HepG2 (cell line): ENCODE measurements at regions not wholly inside any gene's neighbourhood (a gene's known extent, or its start where the extent isn't known, plus 50 kb on each side); places are given as distances from the start of the nearest gene placed in this dataset.

Experiments
- ATAC-seq: fragments of 200-7000 bp; cut with Tn5 transposase; 3 replicates; pipeline ENCODE4 v1.9.1; 2020; ENCODE audit warnings: mild to moderate bottlenecking, moderate library complexity
- BruUV-seq: library from RNA; stranded (reverse); fragments of 400-500 nt; replicated peaks from 2 replicates; lab custom pipeline; 2021; lab: Mats Ljungman, UMichigan
- CTCF ChIA-PET: fragments of 300-600 bp; formaldehyde crosslinking; extraction: SDS; loops from one replicate; lab custom pipeline; 2021; ENCODE audit warnings: low total read pairs, inconsistent platforms, low intra/inter-chr PET ratio; lab: Yijun Ruan, JAX
- POLR2A ChIA-PET: fragments of 350-600 bp; sonication (Branson Sonifier 250); formaldehyde crosslinking; loops from one replicate; lab custom pipeline; 2020; ENCODE audit warnings: antibody characterized with exemption, inconsistent platforms; lab: Yijun Ruan, JAX
- DNase-seq: peaks from one replicate; pipeline ENCODE4 v3.0.0-alpha.2; 2015; ENCODE audit warnings: low spot score
- FAIRE-seq: peaks from 3 replicates; lab custom pipeline; 2011; peaks lifted over from hg19 to GRCh38; lab: Jason Lieb, UNC
- H2AFZ ChIP-seq: one replicate; pipeline ENCODE4 v1.6.1; 2011; ENCODE audit warnings: low read length, inconsistent platforms
- H3K27ac ChIP-seq: fragments of 300-600 bp; 3 replicates; pipeline ENCODE4 v1.8.0; 2011; ENCODE audit warnings: mixed run types, mild to moderate bottlenecking, mixed read lengths, low read length, inconsistent platforms; ENCODE audit not compliant: insufficient read depth; ENCODE audit errors: extremely low read length
- H3K27me3 ChIP-seq, 2 experiments: fragments of 200-600 bp in 1 of 2; 2 replicates in 1 of 2; 3 replicates in 1 of 2; pipeline versions ENCODE4 v1.6.0 to v1.8.0; 2011; ENCODE audit warnings: low read length in 2 of 2, mild to moderate bottlenecking in 2 of 2, moderate library complexity in 2 of 2, inconsistent platforms in 1 of 2; ENCODE audit not compliant: insufficient read depth in 2 of 2, control insufficient read depth in 1 of 2
- H3K36me3 ChIP-seq, 2 experiments: fragments of 200-600 bp in 1 of 2; replicated peaks in 1 of 2; 2 replicates in 1 of 2; 3 replicates in 1 of 2; pipeline versions ENCODE4 v1.5.1 to v1.8.0; 2011; ENCODE audit warnings: low read length in 2 of 2, inconsistent platforms in 1 of 2; ENCODE audit not compliant: insufficient read depth in 2 of 2, control insufficient read depth in 1 of 2
- H3K4me1 ChIP-seq: 2 replicates; pipeline ENCODE4 v1.5.1; 2012; ENCODE audit warnings: low read length, inconsistent platforms; ENCODE audit not compliant: insufficient read depth
- H3K4me2 ChIP-seq: 2 replicates; pipeline ENCODE4 v1.6.0; 2011; ENCODE audit warnings: low read depth, low read length, inconsistent platforms
- H3K4me3 ChIP-seq, 3 experiments: fragments of 200-600 bp in 1 of 3; sonication (generic), shearing (Covaris generic) in 1 of 3; replicated peaks in 1 of 3; 2 replicates each; pipeline ENCODE4 v1.5.1; 2011 to 2016; ENCODE audit warnings: low read length in 3 of 3, inconsistent platforms in 2 of 3, low read depth in 2 of 3, mild to moderate bottlenecking in 2 of 3, control low read depth in 1 of 3, mixed read lengths in 1 of 3; ENCODE audit not compliant: insufficient read depth in 1 of 3
- H3K79me2 ChIP-seq: one replicate; pipeline ENCODE4 v1.6.1; 2011; ENCODE audit warnings: low read length, inconsistent platforms; ENCODE audit not compliant: insufficient read depth
- H3K9ac ChIP-seq: 2 replicates; pipeline ENCODE4 v1.6.0; 2011; ENCODE audit warnings: mild to moderate bottlenecking, low read depth, low read length, inconsistent platforms; ENCODE audit not compliant: insufficient read depth
- H3K9me3 ChIP-seq: 2 replicates; pipeline ENCODE4 v1.5.1; 2012; ENCODE audit warnings: mild to moderate bottlenecking, low read length
- H4K20me1 ChIP-seq: 2 replicates; pipeline ENCODE4 v1.6.0; 2011; ENCODE audit warnings: inconsistent platforms, mild to moderate bottlenecking, low read length, moderate library complexity; ENCODE audit not compliant: insufficient read depth
- ARNT ChIP-seq: fragments of 450-650 bp; IDR thresholded peaks from 2 replicates; pipeline ENCODE4 v1.6.1; 2017
- BHLHE40 ChIP-seq: IDR thresholded peaks from 2 replicates; pipeline ENCODE4 v1.6.1; 2011; ENCODE audit warnings: low read length, improper control_type of control experiment
- DNMT1 ChIP-seq: sonication (generic); formaldehyde crosslinking; IDR thresholded peaks from 2 replicates; pipeline ENCODE4 v1.5.1; 2020; ENCODE audit warnings: mild to moderate bottlenecking, missing genetic modification reagents
- MAFF ChIP-seq: IDR thresholded peaks from 2 replicates; pipeline ENCODE4 v1.6.1; 2011; ENCODE audit warnings: low read depth, low read length, improper control_type of control experiment
- PHF8 ChIP-seq: sonication (generic); formaldehyde crosslinking; IDR thresholded peaks from 2 replicates; pipeline ENCODE4 v1.5.0; 2020; ENCODE audit warnings: missing genetic modification reagents
- SMARCE1 ChIP-seq: fragments of 450-650 bp; IDR thresholded peaks from 2 replicates; pipeline ENCODE4 v1.6.1; 2017; ENCODE audit warnings: borderline replicate concordance
- ZNF510 ChIP-seq: sonication (generic); formaldehyde crosslinking; IDR thresholded peaks from 2 replicates; pipeline ENCODE4 v1.4.0; 2020; ENCODE audit warnings: low read depth, mild to moderate bottlenecking, missing genetic modification reagents
- ZNF550 ChIP-seq: sonication (generic); formaldehyde crosslinking; IDR thresholded peaks from 2 replicates; pipeline ENCODE4 v1.4.0; 2020; ENCODE audit warnings: mild to moderate bottlenecking, missing genetic modification reagents, borderline replicate concordance
- ZSCAN25 ChIP-seq: sonication (generic); formaldehyde crosslinking; IDR thresholded peaks from 2 replicates; pipeline ENCODE4 v1.8.0; 2022; ENCODE audit warnings: mild to moderate bottlenecking, missing genetic modification reagents
- WGBS: methylation state at CpG from one replicate; pipeline ENCODE4 v1.1.6; 2017; ENCODE audit warnings: low lambda C conversion rate; 5-methylcytosine and 5-hydroxymethylcytosine counted together
- in situ Hi-C: cut with HindIII; loops from 2 replicates; pipeline ENCODE4 v1.10.0; 2017; ENCODE audit warnings: low pct_unique_long_range_greater_than_20kb; ENCODE audit not compliant: extremely low pct_ligation_motif_present
- intact Hi-C: fragments of 100-400 bp; cut with micrococcal nuclease; formaldehyde crosslinking; loops from one replicate; pipeline ENCODE4 v1.10.0; 2022; ENCODE audit not compliant: unreplicated experiment
- TF ChIP-seq, protein P1 (sequence below): sonication (generic); formaldehyde crosslinking; IDR thresholded peaks from 2 replicates; pipeline ENCODE4 v1.4.0; 2020; ENCODE audit warnings: missing genetic modification reagents
- TF ChIP-seq, protein P2 (sequence below), 2 experiments: sonication (generic) in 1 of 2; formaldehyde crosslinking in 1 of 2; IDR thresholded peaks; 2 replicates each; pipeline versions ENCODE4 v1.4.0 to v1.6.1; 2016 to 2020; ENCODE audit warnings: borderline replicate concordance in 1 of 2, low read depth in 1 of 2, mild to moderate bottlenecking in 1 of 2, missing genetic modification reagents in 1 of 2
- TF ChIP-seq, protein P3 (sequence below): sonication (generic); formaldehyde crosslinking; IDR thresholded peaks from 2 replicates; pipeline ENCODE4 v1.8.1; 2023; ENCODE audit warnings: mild to moderate bottlenecking, missing genetic modification reagents
- TF ChIP-seq, protein P4 (sequence below): sonication (generic); formaldehyde crosslinking; IDR thresholded peaks from 2 replicates; pipeline ENCODE4 v1.9.0; 2021; ENCODE audit warnings: missing genetic modification reagents, mild to moderate bottlenecking, borderline replicate concordance
- TF ChIP-seq, protein P5 (sequence below): sonication (generic); formaldehyde crosslinking; IDR thresholded peaks from 2 replicates; pipeline ENCODE4 v1.4.0; 2020; ENCODE audit warnings: mild to moderate bottlenecking, low read depth, missing genetic modification reagents

DNA sequence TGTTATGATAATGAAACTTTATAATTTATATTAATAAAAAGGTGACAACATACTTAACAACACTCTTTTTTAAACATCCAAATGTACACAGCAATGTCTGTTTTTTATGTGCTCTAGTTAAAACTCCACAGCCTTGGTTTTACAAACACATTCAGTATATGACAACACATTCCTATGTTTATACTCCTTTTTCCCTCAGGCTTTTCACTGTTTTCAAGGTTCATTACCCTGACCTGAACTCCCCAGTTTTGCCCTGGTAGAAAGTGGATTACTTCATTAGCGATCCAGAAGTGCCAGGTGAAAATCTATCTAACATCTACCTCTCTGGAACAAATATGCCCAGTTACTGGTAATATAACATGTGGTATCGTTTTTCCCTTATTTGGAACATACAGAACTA is 340.2 kb upstream of the DDHD1 start:
- TF ChIP-seq, protein P1, sequence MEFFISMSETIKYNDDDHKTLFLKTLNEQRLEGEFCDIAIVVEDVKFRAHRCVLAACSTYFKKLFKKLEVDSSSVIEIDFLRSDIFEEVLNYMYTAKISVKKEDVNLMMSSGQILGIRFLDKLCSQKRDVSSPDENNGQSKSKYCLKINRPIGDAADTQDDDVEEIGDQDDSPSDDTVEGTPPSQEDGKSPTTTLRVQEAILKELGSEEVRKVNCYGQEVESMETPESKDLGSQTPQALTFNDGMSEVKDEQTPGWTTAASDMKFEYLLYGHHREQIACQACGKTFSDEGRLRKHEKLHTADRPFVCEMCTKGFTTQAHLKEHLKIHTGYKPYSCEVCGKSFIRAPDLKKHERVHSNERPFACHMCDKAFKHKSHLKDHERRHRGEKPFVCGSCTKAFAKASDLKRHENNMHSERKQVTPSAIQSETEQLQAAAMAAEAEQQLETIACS (CRISPR knock-in tag), result no peak
- TF ChIP-seq DNMT1 (CRISPR knock-in tag), result no peak
- TF ChIP-seq, protein P2, sequence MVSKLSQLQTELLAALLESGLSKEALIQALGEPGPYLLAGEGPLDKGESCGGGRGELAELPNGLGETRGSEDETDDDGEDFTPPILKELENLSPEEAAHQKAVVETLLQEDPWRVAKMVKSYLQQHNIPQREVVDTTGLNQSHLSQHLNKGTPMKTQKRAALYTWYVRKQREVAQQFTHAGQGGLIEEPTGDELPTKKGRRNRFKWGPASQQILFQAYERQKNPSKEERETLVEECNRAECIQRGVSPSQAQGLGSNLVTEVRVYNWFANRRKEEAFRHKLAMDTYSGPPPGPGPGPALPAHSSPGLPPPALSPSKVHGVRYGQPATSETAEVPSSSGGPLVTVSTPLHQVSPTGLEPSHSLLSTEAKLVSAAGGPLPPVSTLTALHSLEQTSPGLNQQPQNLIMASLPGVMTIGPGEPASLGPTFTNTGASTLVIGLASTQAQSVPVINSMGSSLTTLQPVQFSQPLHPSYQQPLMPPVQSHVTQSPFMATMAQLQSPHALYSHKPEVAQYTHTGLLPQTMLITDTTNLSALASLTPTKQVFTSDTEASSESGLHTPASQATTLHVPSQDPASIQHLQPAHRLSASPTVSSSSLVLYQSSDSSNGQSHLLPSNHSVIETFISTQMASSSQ (IDR thresholded peaks at IDR 0.05; ENCODE audit: low read depth), result no peak
- TF ChIP-seq, protein P2 (CRISPR knock-in tag; IDR thresholded peaks at IDR 0.05; ENCODE audit: borderline replicate concordance), result no peak
- TF ChIP-seq ZSCAN25, result no peak
- no peak for TF ChIP-seq ZNF550 (CRISPR knock-in tag)
- no peak for TF ChIP-seq PHF8 (CRISPR knock-in tag)
- no peak for TF ChIP-seq BHLHE40
- TF ChIP-seq, protein P3, sequence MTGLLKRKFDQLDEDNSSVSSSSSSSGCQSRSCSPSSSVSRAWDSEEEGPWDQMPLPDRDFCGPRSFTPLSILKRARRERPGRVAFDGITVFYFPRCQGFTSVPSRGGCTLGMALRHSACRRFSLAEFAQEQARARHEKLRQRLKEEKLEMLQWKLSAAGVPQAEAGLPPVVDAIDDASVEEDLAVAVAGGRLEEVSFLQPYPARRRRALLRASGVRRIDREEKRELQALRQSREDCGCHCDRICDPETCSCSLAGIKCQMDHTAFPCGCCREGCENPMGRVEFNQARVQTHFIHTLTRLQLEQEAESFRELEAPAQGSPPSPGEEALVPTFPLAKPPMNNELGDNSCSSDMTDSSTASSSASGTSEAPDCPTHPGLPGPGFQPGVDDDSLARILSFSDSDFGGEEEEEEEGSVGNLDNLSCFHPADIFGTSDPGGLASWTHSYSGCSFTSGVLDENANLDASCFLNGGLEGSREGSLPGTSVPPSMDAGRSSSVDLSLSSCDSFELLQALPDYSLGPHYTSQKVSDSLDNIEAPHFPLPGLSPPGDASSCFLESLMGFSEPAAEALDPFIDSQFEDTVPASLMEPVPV (CRISPR knock-in tag), result no peak
- no peak for TF ChIP-seq MAFF
- no peak for TF ChIP-seq SMARCE1
- TF ChIP-seq ZNF510 (CRISPR knock-in tag), result no peak
- TF ChIP-seq, protein P4, sequence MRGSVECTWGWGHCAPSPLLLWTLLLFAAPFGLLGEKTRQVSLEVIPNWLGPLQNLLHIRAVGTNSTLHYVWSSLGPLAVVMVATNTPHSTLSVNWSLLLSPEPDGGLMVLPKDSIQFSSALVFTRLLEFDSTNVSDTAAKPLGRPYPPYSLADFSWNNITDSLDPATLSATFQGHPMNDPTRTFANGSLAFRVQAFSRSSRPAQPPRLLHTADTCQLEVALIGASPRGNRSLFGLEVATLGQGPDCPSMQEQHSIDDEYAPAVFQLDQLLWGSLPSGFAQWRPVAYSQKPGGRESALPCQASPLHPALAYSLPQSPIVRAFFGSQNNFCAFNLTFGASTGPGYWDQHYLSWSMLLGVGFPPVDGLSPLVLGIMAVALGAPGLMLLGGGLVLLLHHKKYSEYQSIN (CRISPR knock-in tag), result no peak
- TF ChIP-seq, protein P5, sequence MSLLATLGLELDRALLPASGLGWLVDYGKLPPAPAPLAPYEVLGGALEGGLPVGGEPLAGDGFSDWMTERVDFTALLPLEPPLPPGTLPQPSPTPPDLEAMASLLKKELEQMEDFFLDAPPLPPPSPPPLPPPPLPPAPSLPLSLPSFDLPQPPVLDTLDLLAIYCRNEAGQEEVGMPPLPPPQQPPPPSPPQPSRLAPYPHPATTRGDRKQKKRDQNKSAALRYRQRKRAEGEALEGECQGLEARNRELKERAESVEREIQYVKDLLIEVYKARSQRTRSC (CRISPR knock-in tag), result no peak
- TF ChIP-seq ARNT, result no peak
- TF ChIP-seq, all 625 proteins: peak for 0
- H3K27me3 ChIP-seq, result no peaks in the 10 kb centered on the region; a peak in 1 of 5 replicates
- H3K9ac ChIP-seq, result no peak overlapping the region
- BruUV-seq, result no TSS peak
- no peaks in the 10 kb centered on the region for H3K79me2 ChIP-seq
- DNase-seq, result no peak
- ATAC-seq, result no peak
- H4K20me1 ChIP-seq, result no peaks in the 10 kb centered on the region
- FAIRE-seq, result no peak
- H3K9me3 ChIP-seq, result no peaks in the 10 kb centered on the region
- intact Hi-C loops (no loop called here), in situ Hi-C loops (no loop called here)
- no peak overlapping the region for H3K4me3 ChIP-seq
- H3K4me1 ChIP-seq, result peaks cover 9% of the 10 kb centered on the region; the same call in 1 of the 2 replicates
- 35% methylated on average over 2 of the region's 2 CpGs for WGBS
- CTCF ChIA-PET, result no interaction called here
- H3K27ac ChIP-seq, result no peak overlapping the region
- H2AFZ ChIP-seq, result no peak overlapping the region
- no peaks in the 10 kb centered on the region for H3K36me3 ChIP-seq
- POLR2A ChIA-PET, result no interaction called here
- H3K4me2 ChIP-seq, result no peak overlapping the region
